Activated CD8-positive, alpha-beta T cell treated with anti-CD3 and anti-CD28 coated beads for 36 hours (primary cell): ENCODE measurements at regions not wholly inside any gene's neighbourhood (a gene's known extent, or its start where the extent isn't known, plus 50 kb on each side); places are given as distances from the start of the nearest gene placed in this dataset.

Source experiments
- ATAC-seq: fragments of 200-7000 bp; cut with Tn5 transposase; one replicate; pipeline ENCODE4 v1.10.0; 2021; ENCODE audit warnings: mild to moderate bottlenecking, moderate library complexity
- CTCF ChIA-PET: fragments of 350-600 bp; sonication (Branson Sonifier 250); formaldehyde crosslinking; loops from one replicate; lab custom pipeline; 2021; ENCODE audit warnings: antibody characterized with exemption; lab: Charles Lee
- POLR2A ChIA-PET: fragments of 350-600 bp; sonication (Branson Sonifier 250); formaldehyde crosslinking; loops from one replicate; lab custom pipeline; 2021; ENCODE audit warnings: antibody characterized with exemption; lab: Charles Lee
- DNase-seq: peaks from one replicate; pipeline ENCODE4 v3.0.0-alpha.2; 2020
- H3K27ac Mint-ChIP-seq: one replicate; pipeline ENCODE4 v1.8.0; 2021; ENCODE audit warnings: mild to moderate bottlenecking, mixed read lengths
- H3K27me3 Mint-ChIP-seq: one replicate; pipeline ENCODE4 v1.8.0; 2021; ENCODE audit warnings: mixed read lengths
- H3K36me3 Mint-ChIP-seq: one replicate; pipeline ENCODE4 v1.8.0; 2021; ENCODE audit warnings: low read depth, mixed read lengths
- H3K4me1 Mint-ChIP-seq: one replicate; pipeline ENCODE4 v1.8.0; 2021; ENCODE audit warnings: low read depth, mixed read lengths
- H3K4me3 Mint-ChIP-seq: one replicate; pipeline ENCODE4 v1.8.0; 2021; ENCODE audit warnings: mild to moderate bottlenecking, moderate library complexity, mixed read lengths
- H3K9me3 Mint-ChIP-seq: one replicate; pipeline ENCODE4 v1.8.0; 2021; ENCODE audit warnings: mixed read lengths
- CTCF ChIP-seq: fragments of 200-600 bp; IDR thresholded peaks from one replicate; pipeline ENCODE4 v1.8.0; 2022; ENCODE audit warnings: antibody characterized with exemption, mild to moderate bottlenecking
- intact Hi-C: fragments of 100-400 bp; cut with micrococcal nuclease; formaldehyde crosslinking; loops from one replicate; pipeline ENCODE4 v1.10.0; 2022

GRCh38 chr16:85165781-85166180, 53.5 kb upstream of the CIBAR2 start:
- no peak for ATAC-seq
- Mint-ChIP-seq H3K9me3 (no peaks in the 10 kb centered on the region), H3K4me1 (no peaks in the 10 kb centered on the region), H3K36me3 (no peaks in the 10 kb centered on the region), H3K27me3 (peaks cover 16% of the 10 kb centered on the region), H3K4me3 (no peak overlapping the region), H3K27ac (no peak overlapping the region)
- ChIA-PET POLR2A (no interaction called here), CTCF (no interaction called here)
- TF ChIP-seq CTCF = no peak
- intact Hi-C loops = no loop called here
- no peak for DNase-seq

GRCh38 chr16:85166281-85166680, 54.0 kb upstream of the CIBAR2 start:
- intact Hi-C loops = no loop called here
- H3K27ac Mint-ChIP-seq = no peak overlapping the region
- DNase-seq (no peak), ATAC-seq (no peak)
- H3K27me3 Mint-ChIP-seq = peaks cover 20% of the 10 kb centered on the region
- H3K4me3 Mint-ChIP-seq = no peak overlapping the region
- ChIA-PET CTCF (no interaction called here), POLR2A (no interaction called here)
- H3K4me1 Mint-ChIP-seq = no peaks in the 10 kb centered on the region
- H3K36me3 Mint-ChIP-seq = no peaks in the 10 kb centered on the region
- no peak for TF ChIP-seq CTCF
- no peaks in the 10 kb centered on the region for H3K9me3 Mint-ChIP-seq

GRCh38 chr16:85166699-85167588, 54.7 kb upstream of the CIBAR2 start:
- no peaks in the 10 kb centered on the region for H3K9me3 Mint-ChIP-seq
- CTCF ChIA-PET = interaction anchor here (1.0 kb wide), 1 partner anchor 52 kb away, joined by 3 read pairs; no protein-coding TSS in a partner anchor
- DNase-seq = no peak
- intact Hi-C loops = no loop called here
- H3K27ac Mint-ChIP-seq = no peak overlapping the region
- POLR2A ChIA-PET = no interaction called here
- H3K36me3 Mint-ChIP-seq = no peaks in the 10 kb centered on the region
- TF ChIP-seq CTCF = no peak
- H3K4me3 Mint-ChIP-seq = no peak overlapping the region
- H3K27me3 Mint-ChIP-seq = peaks cover 27% of the 10 kb centered on the region
- no peaks in the 10 kb centered on the region for H3K4me1 Mint-ChIP-seq
- ATAC-seq = no peak

- no peaks in the 10 kb centered on the region for H3K9me3 Mint-ChIP-seq
- no peak for TF ChIP-seq CTCF
- CTCF ChIA-PET = interaction anchor here (1.0 kb wide), 1 partner anchor 53 kb away, joined by 3 read pairs; no protein-coding TSS in a partner anchor
- POLR2A ChIA-PET = no interaction called here
- H3K4me1 Mint-ChIP-seq = no peaks in the 10 kb centered on the region
- intact Hi-C loops = no loop called here
- H3K4me3 Mint-ChIP-seq = no peak overlapping the region
- DNase-seq (no peak), ATAC-seq (no peak)
- no peak overlapping the region for H3K27ac Mint-ChIP-seq
- H3K27me3 Mint-ChIP-seq = peaks cover 36% of the 10 kb centered on the region
- H3K36me3 Mint-ChIP-seq = no peaks in the 10 kb centered on the region
Measured at GRCh38 chr16:85167589-85168537, 55.6 kb upstream of the CIBAR2 start.
